HG02763 (cell line): ENCODE measurements at regions not wholly inside any gene's neighbourhood (a gene's known extent, or its start where the extent isn't known, plus 50 kb on each side); places are given as distances from the start of the nearest gene placed in this dataset.
A peak's percentile ranks its signal among the peaks of the same experiment; 100 is the strongest.
"Not testable (repeated sequence)": the region's sequence is repeated elsewhere in the genome, so short reads cannot be mapped to it uniquely, and the experiment has no call there.

Experiments
- ATAC-seq: cut with Tn5 transposase; IDR thresholded peaks from one replicate; pipeline ENCODE4 v1.9.1; 2021; ENCODE audit warnings: mild to moderate bottlenecking, moderate library complexity; ENCODE audit not compliant: unreplicated experiment

- ATAC-seq = no peak
These were observed 95.0 kb downstream of the FAM53A start for GRCh38 chr4:1589098-1589497.

GRCh38 chr4:1588306-1588705 is 95.8 kb downstream of the FAM53A start:
- no peak for ATAC-seq

- ATAC-seq = no peak
These were observed 99.6 kb downstream of the FAM53A start for GRCh38 chr4:1584498-1584897.

DNA sequence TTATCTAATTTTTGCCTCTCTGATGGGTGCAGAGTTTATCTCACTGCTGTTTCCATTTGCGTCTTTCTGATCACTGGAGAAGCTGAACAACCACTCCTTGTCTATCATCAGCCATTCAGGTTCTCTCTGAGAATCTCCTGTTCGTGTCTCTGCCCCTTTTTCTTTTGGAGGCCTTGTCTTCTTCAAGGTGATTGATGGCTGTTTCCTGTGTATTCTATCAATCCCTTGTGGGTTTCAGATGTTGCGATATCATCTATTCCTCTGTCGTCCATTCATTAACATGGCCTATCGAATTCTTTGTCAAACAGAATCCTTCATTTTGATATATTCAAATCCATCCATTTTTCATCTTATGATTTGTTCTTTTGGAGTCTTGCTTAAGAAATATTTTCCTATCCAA is 100.3 kb downstream of the FAM53A start:
- no peak for ATAC-seq

DNA sequence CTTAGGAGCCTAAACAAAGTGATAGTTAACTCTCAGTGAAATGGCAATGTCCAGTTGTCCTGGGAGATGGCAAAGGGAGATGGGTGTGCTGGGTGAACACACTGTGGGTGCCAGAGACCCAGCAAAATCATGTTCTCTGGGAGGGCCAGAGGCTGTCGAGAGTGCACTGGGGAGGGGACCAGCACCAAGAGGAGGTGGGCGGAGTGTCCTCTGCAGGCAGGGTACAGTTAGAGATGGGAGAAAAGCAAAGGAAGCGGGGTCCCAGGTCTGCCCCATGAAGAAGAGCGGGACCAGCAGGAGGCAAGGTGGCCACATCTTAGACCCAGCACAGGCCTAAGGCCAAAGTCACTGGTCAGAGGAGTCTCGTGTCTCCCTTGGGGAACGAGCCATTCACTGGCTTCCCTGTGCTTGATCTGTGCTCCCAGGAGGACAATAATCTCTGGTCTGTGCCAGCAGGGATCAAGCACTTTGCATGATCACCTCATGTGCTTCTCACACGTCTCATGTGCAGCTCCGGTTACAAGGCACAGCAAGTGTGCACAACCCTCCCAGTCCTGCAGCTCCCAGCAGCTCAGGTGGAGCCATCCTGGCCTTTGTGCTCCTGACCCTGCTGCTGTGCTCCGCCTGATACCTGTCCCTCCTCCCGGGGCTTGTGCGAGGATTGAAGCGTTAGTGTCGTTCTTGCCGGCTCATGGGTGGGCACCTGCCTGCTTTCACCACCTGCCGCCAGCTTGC is 100.9 kb downstream of the FAM53A start:
- ATAC-seq = no peak

- ATAC-seq = no peak
These were observed 101.9 kb downstream of the FAM53A start for GRCh38 chr4:1582227-1582626.

DNA sequence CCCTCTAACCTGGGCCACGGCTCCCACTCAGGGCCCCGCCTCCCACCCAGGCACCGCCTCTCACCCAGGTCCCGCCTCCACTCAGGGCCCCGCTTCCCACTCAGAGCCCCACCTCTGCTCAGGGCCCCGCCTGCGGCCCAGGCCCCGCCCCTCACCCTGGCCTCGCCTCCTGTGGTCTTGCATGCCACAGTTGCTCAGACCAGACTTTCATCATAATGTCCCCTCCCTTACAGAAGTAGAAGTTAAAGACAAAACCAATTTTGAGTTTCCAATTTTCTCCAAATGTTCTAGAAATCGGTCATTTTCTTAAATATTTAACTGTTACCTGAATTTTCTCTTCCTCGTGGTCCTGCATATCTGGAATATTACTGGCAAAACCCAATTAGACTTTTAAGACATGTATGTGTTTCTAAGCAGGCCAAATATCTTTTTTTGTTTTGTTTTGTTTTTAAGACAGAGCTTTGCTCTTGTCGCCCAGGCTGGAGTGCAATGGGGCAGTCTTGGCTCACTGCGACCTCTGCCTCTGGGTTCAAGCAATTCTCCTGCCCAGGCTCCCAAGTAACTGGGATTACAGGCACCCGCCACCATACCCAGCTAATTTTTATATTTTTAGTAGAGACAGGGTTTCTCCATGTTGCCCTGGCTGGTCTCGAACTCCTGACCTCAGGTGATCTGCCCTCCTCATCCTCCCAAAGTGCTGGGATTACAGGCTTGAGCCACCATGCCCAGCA is 102.8 kb downstream of the FAM53A start:
- ATAC-seq = peak; percentile 46

DNA sequence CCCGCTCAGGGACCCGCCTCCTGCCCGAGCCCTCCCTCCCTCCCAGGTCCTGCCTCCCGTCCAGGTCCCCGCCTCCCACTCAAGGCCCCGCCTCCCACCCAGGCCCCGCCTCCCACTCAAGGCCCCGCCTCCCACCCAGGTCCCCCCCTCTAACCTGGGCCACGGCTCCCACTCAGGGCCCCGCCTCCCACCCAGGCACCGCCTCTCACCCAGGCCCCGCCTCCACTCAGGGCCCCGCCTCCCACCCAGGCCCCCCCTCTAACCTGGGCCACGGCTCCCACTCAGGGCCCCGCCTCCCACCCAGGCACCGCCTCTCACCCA is 103.5 kb downstream of the FAM53A start:
- not testable (repeated sequence) for ATAC-seq

DNA sequence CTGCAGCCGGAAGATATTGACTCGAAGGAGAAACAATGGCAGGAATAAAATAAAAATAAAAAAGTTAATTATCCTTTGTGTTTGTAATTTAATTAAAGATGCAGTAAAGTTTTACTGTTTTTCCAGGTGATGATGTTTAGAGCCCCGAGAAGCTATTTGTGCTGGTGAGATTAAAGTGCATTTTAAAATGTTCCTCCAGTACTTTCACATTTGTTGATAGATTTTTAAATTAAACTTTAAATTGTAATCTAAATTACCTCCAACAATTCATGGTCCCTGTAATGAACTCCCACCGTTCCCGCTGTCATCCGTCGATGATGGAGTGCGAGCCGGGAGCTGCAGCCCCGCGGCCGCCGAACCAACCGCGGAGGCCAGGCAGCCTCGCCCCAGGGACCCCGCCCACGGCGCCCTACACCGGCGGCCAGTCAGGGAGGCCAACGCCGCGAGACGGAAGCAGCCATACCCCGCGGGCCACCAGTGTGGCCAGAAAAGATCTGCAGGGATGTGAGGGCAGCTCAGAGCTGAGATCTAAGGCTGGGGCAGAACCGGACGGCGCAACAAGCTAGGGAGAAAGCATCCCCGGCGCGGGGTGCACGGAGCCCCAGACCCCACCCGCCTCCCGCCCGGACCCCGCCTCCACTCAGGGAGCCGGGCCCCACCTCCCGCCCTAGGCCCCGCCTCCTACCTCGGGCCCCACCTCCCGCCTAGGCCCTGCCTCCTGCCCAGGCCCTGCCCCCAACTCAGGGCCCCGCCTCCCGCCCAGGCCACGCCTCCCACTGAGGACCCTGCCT is 104.0 kb downstream of the FAM53A start:
- ATAC-seq = no peak

GRCh38 chr4:1579001-1579900 is 104.9 kb downstream of the FAM53A start:
- ATAC-seq = no peak

GRCh38 chr4:1578251-1578773 is 105.8 kb downstream of the FAM53A start:
- ATAC-seq = no peak

GRCh38 chr4:1577822-1578217 is 106.3 kb downstream of the FAM53A start:
- ATAC-seq = no peak

GRCh38 chr4:1576961-1577821 is 106.9 kb downstream of the FAM53A start:
- ATAC-seq = no peak

GRCh38 chr4:1576304-1576960 is 107.7 kb downstream of the FAM53A start:
- ATAC-seq = no peak

DNA sequence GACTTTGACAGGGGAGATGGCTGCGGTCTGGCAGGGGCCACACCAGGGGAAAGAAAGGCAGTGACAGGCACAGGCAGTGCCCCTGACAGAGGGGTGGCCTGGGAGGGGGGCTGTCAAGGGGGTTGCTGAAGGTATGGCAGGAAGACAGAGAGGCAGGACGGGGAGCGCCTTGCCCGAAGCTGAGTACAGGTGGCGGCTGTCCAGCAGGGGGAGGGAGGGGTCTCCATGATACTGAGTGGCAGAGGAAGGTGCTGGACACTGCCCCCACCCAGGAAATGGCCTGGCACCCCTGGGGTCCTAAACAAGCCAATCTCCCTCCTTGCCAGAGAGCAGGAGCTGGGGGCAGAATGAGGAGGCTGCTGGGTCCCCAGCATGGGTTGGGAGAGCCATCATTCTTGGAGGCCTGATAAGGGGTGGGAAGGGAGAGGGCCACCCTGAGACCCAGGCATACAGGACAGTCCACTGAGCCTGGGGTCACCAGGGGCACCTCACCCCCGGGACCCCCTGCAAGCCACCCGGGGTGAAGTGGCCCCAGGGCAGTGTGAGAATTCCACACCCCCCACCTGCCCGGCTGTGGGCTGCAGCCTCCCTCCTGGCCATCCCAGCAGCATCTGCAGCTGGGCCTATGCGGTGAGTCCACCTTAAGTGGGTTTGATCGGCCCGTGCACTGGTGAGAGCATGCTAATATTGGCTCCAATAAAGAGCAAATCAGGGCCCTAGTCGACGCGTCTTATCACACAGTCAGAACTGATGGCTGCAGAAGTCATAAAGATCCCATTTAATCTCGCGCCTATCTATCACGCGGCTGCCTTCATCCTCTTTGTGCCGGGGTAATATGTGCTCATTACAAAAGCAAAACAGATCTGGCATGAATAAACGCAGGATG is 108.5 kb downstream of the FAM53A start:
- no peak for ATAC-seq

- ATAC-seq = no peak
These were observed 109.3 kb downstream of the FAM53A start for GRCh38 chr4:1574601-1575417.

DNA sequence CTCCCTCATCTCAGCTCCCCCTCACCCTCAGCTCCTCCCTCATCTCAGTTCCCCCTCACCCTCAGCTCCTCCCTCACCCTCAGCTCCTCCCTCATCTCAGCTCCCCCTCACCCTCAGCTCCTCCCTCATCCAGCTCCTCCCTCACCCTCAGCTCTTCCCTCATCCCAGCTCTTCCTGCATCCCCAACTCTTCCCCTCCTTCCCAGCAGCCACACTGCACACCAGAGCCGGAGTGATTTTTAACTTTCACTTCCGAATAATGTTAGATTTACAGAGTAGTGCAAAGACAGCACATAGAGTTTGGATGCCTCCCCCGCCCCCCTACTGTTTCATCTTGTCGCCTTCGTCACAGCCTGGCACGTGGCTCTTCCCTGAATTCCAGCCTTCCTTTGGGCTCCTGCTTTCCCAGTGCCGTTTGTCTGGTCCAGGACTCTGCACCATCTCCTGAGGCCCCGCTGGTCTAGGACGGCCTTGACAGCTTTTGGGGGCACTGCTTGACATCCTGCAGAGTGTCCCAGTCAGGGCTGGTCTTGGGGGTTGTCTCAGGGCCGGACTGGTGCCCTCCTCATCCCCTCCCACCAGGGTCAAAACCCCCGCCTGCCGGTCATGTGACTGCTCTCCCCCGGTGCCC is 110.2 kb downstream of the FAM53A start:
- ATAC-seq = no peak
